PC-3 (cell line): ENCODE measurements at regions not wholly inside any gene's neighbourhood (a gene's known extent, or its start where the extent isn't known, plus 50 kb on each side); places are given as distances from the start of the nearest gene placed in this dataset.

Experiments
- ATAC-seq: fragments of 200-7000 bp; cut with Tn5 transposase; 2 replicates; pipeline ENCODE4 v1.9.1; 2020; ENCODE audit warnings: mild to moderate bottlenecking, moderate library complexity
- BruUV-seq: library from RNA; stranded (reverse); fragments of 400-500 nt; replicated peaks from 2 replicates; lab custom pipeline; 2021; lab: Mats Ljungman, UMichigan
- CTCF ChIA-PET: fragments of 300-600 bp; sonication (Branson Sonifier 250); formaldehyde crosslinking; loops from one replicate; lab custom pipeline; 2022; ENCODE audit warnings: antibody characterized with exemption; lab: Charles Lee
- POLR2A ChIA-PET: fragments of 300-600 bp; sonication (Branson Sonifier 250); formaldehyde crosslinking; loops from one replicate; lab custom pipeline; 2022; ENCODE audit warnings: antibody characterized with exemption; ENCODE audit not compliant: unreplicated experiment; lab: Charles Lee
- DNase-seq: peaks from one replicate; pipeline ENCODE4 v3.0.0-alpha.2; 2015
- H2AFZ ChIP-seq: fragments of 300-600 bp; sonication (generic); 2 replicates; pipeline ENCODE4 v1.6.0; 2016; ENCODE audit warnings: antibody characterized with exemption, low read length
- H3F3A ChIP-seq: fragments of 300-600 bp; sonication (generic); one replicate; pipeline ENCODE4 v1.6.0; 2017; ENCODE audit warnings: antibody characterized with exemption, low read length, control low read depth, mild to moderate bottlenecking; ENCODE audit not compliant: unreplicated experiment
- H3K27ac ChIP-seq: fragments of 300-600 bp; sonication (generic); 2 replicates; pipeline ENCODE4 v1.5.1; 2016; ENCODE audit warnings: mild to moderate bottlenecking, low read length
- H3K27me3 ChIP-seq: fragments of 300-600 bp; sonication (generic); 2 replicates; pipeline ENCODE4 v1.6.1; 2016; ENCODE audit warnings: low read length, mixed read lengths
- H3K36me3 ChIP-seq: fragments of 300-600 bp; sonication (generic); 2 replicates; pipeline ENCODE4 v1.6.1; 2016; ENCODE audit warnings: low read depth, mixed run types, low read length, mixed read lengths
- H3K4me1 ChIP-seq: fragments of 300-600 bp; sonication (generic); 2 replicates; pipeline ENCODE4 v1.5.1; 2016; ENCODE audit warnings: low read length; ENCODE audit not compliant: insufficient read depth
- H3K4me2 ChIP-seq: fragments of 300-600 bp; sonication (generic); 2 replicates; pipeline ENCODE4 v1.6.0; 2016; ENCODE audit warnings: low read length
- H3K4me3 ChIP-seq: fragments of 300-600 bp; sonication (generic); 2 replicates; pipeline ENCODE4 v1.5.1; 2016; ENCODE audit warnings: mild to moderate bottlenecking, low read length, mixed read lengths
- H3K79me2 ChIP-seq: fragments of 300-600 bp; sonication (generic); 2 replicates; pipeline ENCODE4 v1.6.1; 2017; ENCODE audit warnings: low read length, mixed read lengths
- H3K9ac ChIP-seq: fragments of 300-600 bp; sonication (generic); 2 replicates; pipeline ENCODE4 v1.6.0; 2016; ENCODE audit warnings: mild to moderate bottlenecking, low read length
- H3K9me2 ChIP-seq: fragments of 300-600 bp; sonication (generic); replicated peaks from 2 replicates; pipeline ENCODE4 v1.6.1; 2016; ENCODE audit warnings: mixed run types, low read length, mixed read lengths
- H3K9me3 ChIP-seq: fragments of 300-600 bp; sonication (generic); 2 replicates; pipeline ENCODE4 v1.6.1; 2016; ENCODE audit warnings: low read length, mixed read lengths
- H4K20me1 ChIP-seq: fragments of 300-600 bp; sonication (generic); 2 replicates; pipeline ENCODE4 v1.6.1; 2016; ENCODE audit warnings: low read length, mixed read lengths
- CTCF ChIP-seq: fragments of 300-600 bp; sonication (generic); conservative IDR thresholded peaks from 2 replicates; pipeline ENCODE4 v1.5.1; 2017; ENCODE audit warnings: antibody characterized with exemption, low read depth, mild to moderate bottlenecking, low read length
- EZH2 ChIP-seq: fragments of 300-600 bp; sonication (generic); IDR thresholded peaks from one replicate; pipeline ENCODE4 v1.6.1; 2017; ENCODE audit warnings: antibody characterized with exemption, mild to moderate bottlenecking, low read length; ENCODE audit not compliant: unreplicated experiment
- EZH2phosphoT487 ChIP-seq: fragments of 300-600 bp; sonication (generic); IDR thresholded peaks from 2 replicates; pipeline ENCODE4 v1.6.1; 2018; ENCODE audit warnings: mild to moderate bottlenecking, antibody characterized with exemption, low read length, borderline replicate concordance
- intact Hi-C: fragments of 100-400 bp; cut with micrococcal nuclease; formaldehyde crosslinking; loops from 2 replicates; pipeline ENCODE4 v1.9.0; 2023

GRCh38 chr11:128250482-128250881 is 336.9 kb downstream of the ETS1 start:
- Histone ChIP-seq H3K4me2 (no peak overlapping the region), H4K20me1 (no peaks in the 10 kb centered on the region), H3K36me3 (no peaks in the 10 kb centered on the region), H3K27ac (no peak overlapping the region), H3K27me3 (no peaks in the 10 kb centered on the region), H3K9ac (no peak overlapping the region), H3K4me3 (no peak overlapping the region), H3K9me3 (no peaks in the 10 kb centered on the region), H3K9me2 (no peaks in the 10 kb centered on the region), H3K79me2 (no peaks in the 10 kb centered on the region), H2AFZ (no peak overlapping the region), H3F3A (no peaks in the 10 kb centered on the region), H3K4me1 (no peaks in the 10 kb centered on the region)
- intact Hi-C loops = no loop called here
- no TSS peak for BruUV-seq
- POLR2A ChIA-PET = no interaction called here
- no peak for ATAC-seq
- TF ChIP-seq CTCF = no peak
- no peak for TF ChIP-seq EZH2
- no peak for TF ChIP-seq EZH2phosphoT487
- CTCF ChIA-PET = no interaction called here
- DNase-seq = no peak

GRCh38 chr11:128246810-128247594 is 340.4 kb downstream of the ETS1 start:
- intact Hi-C loops = no loop called here
- Histone ChIP-seq H3K4me3 (no peak overlapping the region), H3K9ac (no peak overlapping the region), H3K4me1 (no peaks in the 10 kb centered on the region), H4K20me1 (no peaks in the 10 kb centered on the region), H3K4me2 (no peak overlapping the region), H3K9me2 (no peaks in the 10 kb centered on the region), H3K36me3 (no peaks in the 10 kb centered on the region), H2AFZ (no peak overlapping the region), H3K27me3 (no peaks in the 10 kb centered on the region), H3F3A (no peaks in the 10 kb centered on the region), H3K79me2 (no peaks in the 10 kb centered on the region), H3K9me3 (no peaks in the 10 kb centered on the region), H3K27ac (no peak overlapping the region)
- ChIA-PET POLR2A (interaction anchor here (0.6 kb wide), 1 partner anchor 49 kb away, joined by 3 read pairs; no protein-coding TSS in a partner anchor), CTCF (interaction anchor here (0.6 kb wide), 1 partner anchor 391 kb away, joined by 7 read pairs; no protein-coding TSS in a partner anchor)
- TF ChIP-seq CTCF = no peak
- no peak for TF ChIP-seq EZH2
- no peak for TF ChIP-seq EZH2phosphoT487
- ATAC-seq (no peak), DNase-seq (no peak)
- no TSS peak for BruUV-seq

GRCh38 chr11:128246364-128246801 is 341.0 kb downstream of the ETS1 start:
- no peak overlapping the region for H2AFZ ChIP-seq
- no peaks in the 10 kb centered on the region for H3K36me3 ChIP-seq
- no peak overlapping the region for H3K27ac ChIP-seq
- H3K9me2 ChIP-seq = no peaks in the 10 kb centered on the region
- no TSS peak for BruUV-seq
- H4K20me1 ChIP-seq = no peaks in the 10 kb centered on the region
- no peaks in the 10 kb centered on the region for H3K79me2 ChIP-seq
- ChIA-PET CTCF (no interaction called here), POLR2A (no interaction called here)
- H3F3A ChIP-seq = no peaks in the 10 kb centered on the region
- H3K9ac ChIP-seq = no peak overlapping the region
- H3K27me3 ChIP-seq = no peaks in the 10 kb centered on the region
- H3K9me3 ChIP-seq = no peaks in the 10 kb centered on the region
- no peak overlapping the region for H3K4me2 ChIP-seq
- TF ChIP-seq EZH2 (no peak), CTCF (no peak), EZH2phosphoT487 (no peak)
- H3K4me1 ChIP-seq = no peaks in the 10 kb centered on the region
- intact Hi-C loops = no loop called here
- ATAC-seq (no peak), DNase-seq (no peak)
- no peak overlapping the region for H3K4me3 ChIP-seq
